GM18508 (cell line): ENCODE measurements at regions not wholly inside any gene's neighbourhood (a gene's known extent, or its start where the extent isn't known, plus 50 kb on each side); places are given as distances from the start of the nearest gene placed in this dataset.

Experiments
- ATAC-seq: cut with Tn5 transposase; IDR thresholded peaks from one replicate; pipeline ENCODE4 v1.9.1; 2021; ENCODE audit warnings: moderate number of reproducible peaks; ENCODE audit not compliant: insufficient read depth, unreplicated experiment

DNA sequence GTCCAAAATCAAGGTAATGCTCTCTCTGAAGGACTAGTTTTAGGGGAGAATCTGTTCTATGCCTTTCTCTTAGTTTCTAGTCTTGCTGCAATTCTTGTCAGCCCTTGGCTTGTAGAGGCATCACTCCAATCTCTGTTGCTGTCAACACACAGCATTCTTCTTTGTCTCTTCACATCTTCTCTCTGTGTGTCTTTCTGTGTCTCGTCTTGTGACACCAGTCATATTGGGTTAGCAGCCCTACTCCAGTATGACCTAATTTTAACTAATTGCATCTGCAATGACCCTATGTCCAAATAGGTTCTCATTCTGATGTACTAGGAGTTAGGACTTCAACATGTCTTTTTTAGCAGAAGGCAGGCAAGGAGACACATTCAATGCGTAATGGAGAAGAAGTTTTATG lies 1110.6 kb downstream of the DTWD2 start:
- ATAC-seq, result no peak

DNA sequence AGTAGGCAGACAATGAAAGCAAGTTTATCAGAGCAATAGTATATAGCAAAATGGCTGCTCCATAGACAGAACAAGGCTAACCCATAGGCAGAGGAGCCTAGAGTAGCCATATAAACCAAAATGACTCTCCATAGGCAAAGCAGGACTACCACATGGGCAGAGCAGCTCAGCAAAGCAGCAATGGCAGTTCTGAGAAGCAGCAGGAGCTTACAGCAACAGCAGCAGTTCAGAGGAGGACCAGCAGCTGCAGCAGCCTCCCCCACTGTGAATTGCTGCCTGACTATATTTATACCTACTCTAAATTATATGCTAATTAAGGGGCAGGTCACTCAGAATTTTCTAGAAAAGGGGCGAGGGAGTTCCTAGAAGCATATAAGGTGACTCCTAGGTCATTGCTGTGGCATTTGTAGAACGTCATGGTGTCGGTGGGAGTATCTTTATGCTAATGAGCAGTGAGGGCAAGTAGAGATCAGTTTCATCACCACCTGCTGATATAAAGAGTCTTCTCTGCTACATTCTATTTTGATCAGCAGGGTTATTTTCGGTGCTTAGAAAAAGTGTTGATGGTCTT lies 1115.5 kb downstream of the DTWD2 start:
- ATAC-seq, result no peak

DNA sequence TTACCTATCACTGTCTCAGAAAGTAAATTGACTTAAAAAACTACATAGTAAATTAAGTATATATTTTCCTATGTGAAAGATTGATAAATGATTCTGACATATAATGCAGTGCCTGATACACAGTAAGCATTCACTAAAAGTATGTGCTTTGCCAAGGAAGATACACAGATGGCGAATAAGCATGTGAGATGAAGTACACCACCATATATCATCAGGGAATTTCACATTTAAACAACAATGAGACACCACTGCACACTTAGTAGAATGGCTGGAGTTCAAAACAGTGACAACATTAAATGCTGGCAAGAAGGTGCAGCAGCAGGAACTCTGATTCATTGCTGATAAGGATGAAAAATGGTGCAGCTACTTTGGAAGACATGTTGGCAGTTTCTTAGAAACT lies 1118.8 kb downstream of the DTWD2 start:
- ATAC-seq, result no peak

DNA sequence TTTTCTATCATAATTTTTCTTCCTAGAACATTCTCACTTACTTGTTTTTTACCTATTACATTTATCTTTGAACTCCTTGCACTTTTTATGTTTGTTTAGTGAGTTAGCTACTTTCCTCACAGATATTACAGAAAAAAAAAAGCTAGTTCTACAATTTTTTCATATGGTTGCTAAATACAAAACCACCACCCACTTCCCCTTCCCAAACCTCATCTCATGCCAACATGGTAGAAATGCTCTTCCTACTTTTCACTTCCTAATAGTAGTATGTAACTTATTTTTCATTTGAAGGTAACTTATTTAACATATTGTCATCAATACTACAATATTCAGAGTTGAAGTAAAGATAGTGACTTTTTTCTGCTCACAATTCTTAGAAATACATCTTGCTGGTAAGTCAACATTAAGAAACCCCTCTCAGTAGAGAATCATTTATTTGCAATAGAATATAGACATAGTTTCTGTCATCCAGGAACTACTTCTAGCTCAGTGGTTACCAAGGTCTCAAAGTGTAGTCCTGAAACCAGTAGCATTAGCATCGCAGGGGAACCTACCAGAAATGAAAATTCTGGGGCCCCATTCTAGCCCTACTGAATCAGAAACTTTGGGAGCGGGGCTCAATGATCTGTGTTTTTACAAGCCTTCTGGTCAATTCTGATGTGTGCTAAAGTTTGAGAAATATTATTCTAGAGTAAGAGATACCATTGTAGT lies 1124.6 kb downstream of the DTWD2 start:
- no peak for ATAC-seq

DNA sequence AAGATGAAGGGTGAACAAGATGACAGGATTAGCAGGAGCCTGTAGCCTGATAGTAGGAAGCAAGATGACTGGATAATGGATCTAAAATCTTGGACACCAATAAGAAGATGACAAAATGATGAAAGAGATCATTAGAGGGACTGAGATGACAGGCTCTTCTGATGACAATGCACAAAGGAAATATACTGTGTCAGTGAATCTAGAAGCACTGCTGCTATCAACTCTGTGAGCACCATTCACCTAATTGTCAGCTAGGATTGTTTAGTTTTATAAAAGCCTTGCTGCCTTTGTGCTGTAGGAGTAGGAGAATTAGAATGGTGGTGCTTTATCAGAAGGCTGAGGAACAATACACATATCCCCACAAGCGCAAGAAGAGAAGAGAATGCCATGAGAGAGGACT lies 1127.8 kb downstream of the DTWD2 start:
- no peak for ATAC-seq

DNA sequence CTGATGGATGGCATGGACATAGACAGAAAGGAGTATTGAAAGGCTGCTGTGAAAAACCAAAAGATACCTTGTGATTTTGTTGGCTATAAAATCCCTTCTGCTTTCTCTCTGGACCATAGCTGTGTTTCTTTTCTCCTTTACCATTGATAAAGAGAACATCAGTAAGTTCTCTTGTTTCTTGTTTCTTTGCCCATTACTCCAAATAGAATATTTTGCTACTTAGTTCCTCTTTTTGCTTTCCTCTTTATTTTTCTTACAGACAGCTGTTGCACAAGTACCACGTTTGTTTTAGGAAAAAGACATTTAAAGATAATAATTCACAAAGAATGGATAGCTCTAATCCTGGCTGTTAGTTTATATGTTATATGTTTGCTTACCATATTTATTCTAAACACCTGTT lies 1129.2 kb downstream of the DTWD2 start:
- no peak for ATAC-seq

DNA sequence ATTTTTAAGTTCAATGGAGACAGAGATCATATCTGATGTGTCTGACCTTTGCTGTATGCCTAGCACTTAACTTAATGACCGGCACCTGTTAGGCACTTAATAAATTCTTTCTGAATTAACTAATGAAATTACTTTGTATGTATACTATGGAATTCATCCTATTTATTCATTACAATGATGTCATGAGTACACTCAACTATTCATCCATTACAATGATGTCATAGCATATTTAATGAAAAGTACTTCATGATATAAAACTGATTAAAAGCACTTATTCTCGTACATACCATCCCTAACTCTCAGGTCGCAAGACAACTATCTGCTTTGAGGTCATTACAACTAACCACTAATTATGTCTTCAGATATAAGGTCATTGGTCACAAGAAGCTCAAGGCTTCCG lies 1131.6 kb downstream of the DTWD2 start:
- ATAC-seq, result no peak

DNA sequence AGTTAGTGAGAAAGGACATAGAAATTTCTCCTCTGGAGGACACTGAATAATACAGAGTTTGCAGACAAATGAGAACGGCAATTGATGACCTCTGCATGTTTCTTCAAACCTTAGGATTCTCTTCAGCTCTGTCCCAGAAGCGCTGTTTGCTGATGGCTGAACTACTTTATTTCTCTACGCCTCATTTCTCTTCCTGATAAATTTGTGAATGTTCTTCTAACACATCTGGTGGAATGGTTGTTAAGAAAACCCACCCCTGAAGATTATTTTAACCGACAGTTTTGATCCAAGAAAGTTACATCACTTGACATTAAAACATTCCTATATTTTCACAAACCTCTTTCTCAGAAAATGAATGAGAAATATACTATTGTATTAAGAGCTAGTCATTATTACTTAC lies 1150.6 kb downstream of the DTWD2 start:
- no peak for ATAC-seq

DNA sequence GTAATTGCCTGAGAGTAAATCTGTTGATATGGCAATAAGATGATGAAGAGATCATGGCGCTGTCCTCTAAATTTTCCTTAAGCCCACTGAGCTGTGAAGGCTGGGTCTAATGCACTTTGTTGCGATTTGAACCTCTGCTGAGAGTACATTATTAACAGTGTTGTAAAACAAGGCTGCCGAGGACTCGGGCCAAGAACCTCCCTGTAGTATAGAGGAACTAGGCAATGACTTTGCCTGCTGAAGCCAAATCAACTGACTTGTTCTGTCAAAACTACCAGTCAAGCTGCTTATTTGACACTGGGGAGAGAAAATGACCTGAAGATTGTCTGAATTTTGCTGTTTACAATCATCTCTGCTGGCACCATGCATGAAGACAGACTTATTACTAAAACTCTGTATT lies 1154.7 kb downstream of the DTWD2 start:
- no peak for ATAC-seq

DNA sequence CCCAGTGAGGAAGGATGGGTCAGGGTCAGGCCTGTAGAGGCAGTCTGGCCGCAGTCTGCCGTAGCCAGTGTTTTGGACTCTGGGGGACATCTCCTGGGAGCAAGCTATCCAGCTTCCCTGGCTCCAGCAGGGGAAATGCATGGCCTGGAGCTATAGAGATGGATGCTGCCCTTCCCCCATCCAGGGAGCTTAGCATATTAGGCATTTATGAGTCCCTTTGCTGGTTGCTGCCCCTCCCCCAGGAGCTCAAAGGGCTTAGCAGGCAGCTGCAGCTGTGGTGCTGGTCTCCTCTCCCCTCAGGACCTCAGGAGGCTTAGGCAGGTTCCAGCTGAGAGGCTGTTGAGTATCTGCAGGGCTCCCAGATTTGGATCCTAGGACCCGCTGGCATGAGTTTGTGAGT lies 1158.7 kb downstream of the DTWD2 start:
- ATAC-seq, result no peak

DNA sequence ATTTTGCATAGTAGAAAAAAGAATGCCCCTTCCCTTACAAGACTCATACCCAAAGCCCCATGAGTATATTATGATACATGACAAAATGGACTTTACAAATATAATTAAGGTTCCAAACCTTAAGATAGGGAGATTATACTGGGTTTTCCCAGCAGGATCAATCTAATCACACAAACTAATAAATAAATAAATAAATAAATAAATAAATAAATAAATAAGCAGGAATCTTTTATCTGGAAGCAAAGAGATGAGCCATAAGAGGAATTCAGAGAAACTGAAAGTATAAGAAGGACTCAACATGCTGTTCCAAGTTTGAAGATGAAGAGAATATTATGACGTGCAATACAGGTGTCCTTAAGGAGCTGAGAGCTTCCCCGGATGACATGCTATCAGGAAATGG lies 1174.5 kb downstream of the DTWD2 start:
- ATAC-seq, result no peak

DNA sequence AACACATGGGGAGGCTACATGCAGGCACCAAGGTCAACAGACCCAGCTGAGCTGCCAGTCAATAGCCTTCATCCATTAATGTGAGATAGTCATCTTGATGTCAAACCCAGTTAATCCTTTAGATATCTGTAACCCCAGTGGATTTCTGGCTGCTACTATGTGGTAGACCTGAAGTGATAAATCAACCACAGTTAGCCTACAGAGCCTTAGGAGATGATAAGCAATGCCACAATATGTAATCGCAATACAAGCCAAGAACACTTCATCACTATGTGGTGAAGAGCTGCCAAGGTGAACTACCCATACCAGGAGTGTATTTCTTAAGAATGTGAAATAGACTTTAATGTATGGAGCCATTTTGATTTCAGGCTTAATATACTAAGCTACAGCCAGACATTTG lies 1175.5 kb downstream of the DTWD2 start:
- no peak for ATAC-seq

DNA sequence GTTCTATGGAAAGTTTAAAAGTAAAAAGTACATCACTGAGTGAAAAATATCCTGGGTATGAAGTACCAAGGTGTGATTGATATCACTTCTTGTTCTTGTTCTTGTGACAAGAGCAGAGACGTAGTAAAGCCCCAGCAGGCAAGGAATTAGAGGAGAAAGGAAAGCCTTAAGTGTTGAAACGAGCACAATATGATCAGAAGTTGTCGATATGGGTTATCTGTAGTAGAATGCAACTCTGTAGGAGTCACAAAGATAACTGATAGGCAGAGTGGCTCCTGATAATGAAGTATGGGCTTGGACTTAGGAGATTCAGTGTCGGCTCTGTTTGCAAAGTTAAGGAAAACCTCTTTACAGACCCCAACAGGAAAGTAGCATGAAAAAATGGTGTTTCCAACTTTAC lies 1179.1 kb downstream of the DTWD2 start:
- no peak for ATAC-seq

DNA sequence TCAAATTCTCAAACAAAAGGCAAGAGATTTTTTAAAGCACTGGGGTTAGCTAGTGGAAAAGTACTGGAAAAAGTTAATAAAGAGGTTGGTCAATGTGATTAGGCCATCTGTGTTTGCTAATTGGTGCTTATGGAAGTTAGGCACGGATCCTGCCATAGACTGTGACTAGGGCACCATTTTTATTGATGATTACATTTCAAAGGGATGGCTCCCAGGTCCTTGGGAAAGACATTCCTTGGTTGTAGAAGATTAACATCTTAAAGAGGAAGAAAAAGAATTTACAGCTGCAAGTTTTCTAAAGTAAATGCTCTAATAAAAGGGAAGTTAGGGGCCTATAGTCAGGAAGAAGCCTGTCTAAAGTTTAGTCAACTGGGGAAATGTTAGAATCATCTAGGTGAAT lies 1183.3 kb downstream of the DTWD2 start:
- ATAC-seq, result no peak

DNA sequence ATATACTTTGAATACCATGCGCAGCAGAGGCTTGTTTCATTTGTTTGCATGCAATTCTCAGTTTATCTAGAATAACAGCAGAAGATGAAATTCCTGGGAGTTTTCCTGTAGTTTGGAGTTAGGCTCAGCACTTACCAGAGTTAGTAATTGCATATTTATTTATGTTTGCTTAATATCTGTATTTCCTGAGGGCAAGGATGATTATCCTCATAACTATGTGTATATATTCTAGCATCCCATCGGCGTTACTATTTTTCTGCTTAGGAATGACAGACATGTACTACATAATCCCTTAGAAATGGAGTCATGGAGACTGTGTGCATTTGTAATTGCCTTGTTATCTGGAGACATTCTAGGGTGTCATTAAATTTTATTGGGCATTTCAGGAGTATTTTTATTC lies 1184.8 kb downstream of the DTWD2 start:
- no peak for ATAC-seq

DNA sequence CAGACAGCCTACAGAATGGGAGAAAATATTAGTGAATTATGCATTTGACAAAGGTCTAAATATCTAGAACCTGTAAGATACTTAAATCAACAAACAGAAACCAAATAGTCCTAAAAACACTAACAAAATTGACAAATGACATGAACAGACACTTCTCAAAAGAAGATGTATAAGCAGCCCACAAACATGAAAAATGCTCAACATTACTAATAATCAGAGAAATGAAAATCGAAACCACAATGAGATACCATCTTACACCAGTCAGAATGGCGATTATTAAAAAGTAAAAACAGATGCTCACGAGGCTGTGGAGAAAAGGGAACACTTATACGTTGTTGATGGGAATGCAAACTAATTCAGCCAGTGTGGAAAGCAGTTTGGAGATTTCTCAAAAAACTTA lies 1186.8 kb downstream of the DTWD2 start:
- no peak for ATAC-seq

DNA sequence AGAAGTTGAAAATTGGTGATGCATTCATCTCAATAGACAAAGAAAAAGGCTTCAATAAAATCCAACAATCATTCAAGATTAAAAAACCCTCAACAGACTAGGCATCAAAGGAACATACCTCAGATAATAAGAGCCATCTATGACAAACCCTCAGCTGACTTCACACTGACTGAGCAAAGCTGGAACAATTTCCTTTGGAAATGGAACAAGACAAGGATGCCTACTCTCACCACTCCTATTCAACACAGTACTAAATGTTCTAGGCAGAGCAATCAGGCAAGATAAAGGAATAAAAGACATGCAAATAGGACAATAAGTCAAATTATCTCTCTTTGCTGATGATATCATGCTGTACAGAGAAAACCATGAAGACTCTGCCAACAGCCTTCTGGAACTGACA lies 1188.1 kb downstream of the DTWD2 start:
- no peak for ATAC-seq

DNA sequence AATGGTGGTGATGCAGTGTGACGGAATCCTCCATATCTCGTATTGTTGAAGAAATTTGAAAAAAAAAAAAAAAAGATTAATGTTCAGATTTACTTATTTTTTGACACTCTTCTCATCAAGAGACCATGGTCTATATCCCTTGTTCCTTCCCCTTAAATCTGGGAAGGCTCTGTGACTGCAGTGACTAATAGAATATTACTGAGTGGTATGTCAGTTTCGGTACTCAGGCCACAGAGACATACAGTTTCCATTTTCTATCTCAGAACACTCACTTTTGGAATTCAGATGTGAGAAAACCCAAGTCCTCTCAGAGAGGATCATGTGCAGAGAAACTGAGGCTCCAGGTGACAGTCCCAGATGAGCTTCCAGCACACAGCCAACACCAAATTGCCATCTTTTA lies 1193.5 kb downstream of the DTWD2 start:
- no peak for ATAC-seq

DNA sequence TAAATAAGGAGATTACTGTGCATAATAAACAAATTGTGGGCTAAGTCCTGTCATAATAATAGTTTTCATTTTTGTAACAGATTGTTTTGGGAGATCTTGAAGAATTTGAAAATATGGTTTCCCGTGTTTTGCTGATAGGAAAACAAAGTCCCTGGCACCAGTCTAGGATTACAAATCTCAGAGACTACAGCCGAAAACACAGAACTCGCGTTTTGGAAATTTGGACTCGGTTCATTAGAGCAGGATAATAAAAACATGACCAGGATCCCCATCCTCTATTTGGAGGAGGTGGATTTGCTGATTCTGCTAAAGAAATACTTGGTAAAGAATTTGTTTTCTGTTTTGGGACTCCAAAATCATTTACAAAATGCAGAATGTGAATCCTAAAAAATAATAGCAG lies 1194.4 kb downstream of the DTWD2 start:
- ATAC-seq, result no peak

DNA sequence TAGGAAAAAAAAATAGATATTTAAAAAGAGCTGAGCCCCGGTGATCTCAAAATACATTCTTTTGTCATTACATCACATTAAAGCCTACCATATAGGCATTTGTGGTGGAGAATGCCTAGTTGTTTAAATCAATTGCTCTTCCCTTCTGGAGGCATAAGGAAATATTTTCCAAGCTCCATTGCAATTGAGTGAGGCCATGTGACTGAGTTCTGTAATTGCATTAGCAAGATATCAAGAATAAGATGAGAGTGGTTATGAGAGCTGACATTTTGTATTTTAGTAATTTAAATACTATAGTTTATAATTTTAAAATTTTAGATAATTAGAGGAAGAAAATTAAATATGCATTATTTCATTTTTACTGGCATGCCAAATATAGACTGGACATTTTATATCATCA lies 1195.9 kb downstream of the DTWD2 start:
- ATAC-seq, result no peak

DNA sequence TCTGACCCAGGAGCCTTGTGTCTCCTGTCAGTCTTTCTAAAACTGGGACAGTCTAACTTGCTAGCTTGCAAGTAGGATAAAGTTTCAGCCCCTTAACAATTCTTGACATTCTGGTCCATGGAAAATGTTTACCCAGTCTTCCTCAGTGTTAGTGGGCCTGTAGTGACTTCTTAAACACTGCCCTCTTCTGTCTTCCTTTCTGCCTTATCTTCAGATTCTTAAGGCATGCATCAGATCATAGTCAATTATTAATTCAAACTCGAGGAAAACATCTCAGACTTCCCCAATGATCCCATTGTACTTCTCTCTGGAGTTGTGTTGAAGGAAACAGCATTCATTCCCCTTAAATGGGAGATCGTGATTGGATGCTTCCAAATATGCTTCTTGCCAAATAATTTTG lies 1199.8 kb downstream of the DTWD2 start:
- no peak for ATAC-seq

DNA sequence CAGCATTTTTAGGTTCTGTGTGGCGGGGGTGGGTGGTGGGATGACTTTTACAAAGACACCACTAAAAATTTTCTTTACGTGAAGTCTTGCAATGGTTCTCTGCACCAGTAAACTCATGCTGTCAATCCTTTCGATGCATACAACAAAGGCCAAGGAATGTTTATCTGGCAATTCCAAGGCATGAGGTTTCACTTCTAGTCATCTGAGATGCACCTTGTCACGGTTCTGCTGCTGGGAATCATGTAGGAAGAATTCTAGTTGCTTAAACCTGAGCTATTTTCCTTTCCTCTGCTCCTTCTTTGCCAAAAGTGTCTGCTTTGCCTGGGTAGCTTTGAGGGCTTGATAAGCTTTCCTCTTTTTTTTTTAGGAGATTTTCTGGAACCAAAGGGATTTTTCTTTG lies 1204.5 kb upstream of the SEMA6A start:
- ATAC-seq, result no peak

DNA sequence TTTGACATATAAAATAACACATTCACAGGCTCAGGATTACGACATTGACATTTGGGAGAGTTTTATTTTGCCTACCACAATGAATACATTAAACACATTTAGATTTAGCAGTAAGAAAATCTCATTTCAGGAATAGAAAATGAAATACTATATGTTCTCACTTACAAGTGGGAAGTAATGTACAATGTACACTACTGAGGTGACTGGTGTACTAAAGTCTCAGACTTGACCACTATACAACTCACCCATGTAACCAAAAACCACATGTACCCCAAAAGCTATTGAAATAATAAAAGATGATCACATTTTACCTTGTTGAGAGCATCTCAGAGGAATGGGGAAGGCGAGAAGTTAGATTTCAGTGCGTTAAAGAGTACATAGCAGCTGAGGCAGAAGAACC lies 1202.4 kb upstream of the SEMA6A start:
- ATAC-seq, result no peak
